ENCODE measurements at regions not wholly inside any gene's neighbourhood (a gene's known extent, or its start where the extent isn't known, plus 50 kb on each side); places are given as distances from the start of the nearest gene placed in this dataset.

- POLR2A ChIA-PET, result no interaction called here
- no peaks in the 10 kb centered on the region for H3K27me3 ChIP-seq (ENCODE audit: control insufficient read depth, insufficient read depth, low read length)
- CTCF ChIA-PET, result no interaction called here
- no peak for TF ChIP-seq CTCF (IDR thresholded peaks at IDR 0.05; ENCODE audit: insufficient read depth, low read depth, low read length)
- H3K4me3 ChIP-seq (ENCODE audit: low read depth, low read length), result no peak overlapping the region
- no peak for DNase-seq (ENCODE audit: low read depth)
- peaks cover 3% of the 10 kb centered on the region for H3K36me3 ChIP-seq (ENCODE audit: control insufficient read depth, insufficient read depth, low read length)
These were observed 67.7 kb downstream of the KATNIP start for GRCh38 chr16:27617665-27618064.

- POLR2A ChIA-PET, result no interaction called here
- no peak for TF ChIP-seq CTCF (IDR thresholded peaks at IDR 0.05; ENCODE audit: insufficient read depth, low read depth, low read length)
- Histone ChIP-seq H3K27me3 (ENCODE audit: control insufficient read depth, insufficient read depth, low read length) (no peaks in the 10 kb centered on the region), H3K4me3 (ENCODE audit: low read depth, low read length) (no peak overlapping the region), H3K36me3 (ENCODE audit: control insufficient read depth, insufficient read depth, low read length) (peaks cover 7% of the 10 kb centered on the region)
- DNase-seq (ENCODE audit: low read depth), result no peak
- CTCF ChIA-PET, result no interaction called here
These were observed 68.2 kb downstream of the KATNIP start for GRCh38 chr16:27618165-27618564.

- POLR2A ChIA-PET, result no interaction called here
These were observed 68.8 kb downstream of the KATNIP start for GRCh38 chr16:27618606-27619327.

GRCh38 chr16:27620541-27620940 lies 70.6 kb downstream of the KATNIP start:
- no peak for DNase-seq (ENCODE audit: low read depth)
- ChIA-PET POLR2A (no interaction called here), CTCF (interaction anchor here (1.0 to 1.8 kb wide), 3 partner anchors 8 to 19 kb away, joined by 3 to 7 read pairs (median 3); no protein-coding TSS in a partner anchor)
- no peak overlapping the region for H3K4me3 ChIP-seq (ENCODE audit: low read depth, low read length)
- H3K27me3 ChIP-seq (ENCODE audit: control insufficient read depth, insufficient read depth, low read length), result no peaks in the 10 kb centered on the region
- H3K36me3 ChIP-seq (ENCODE audit: control insufficient read depth, insufficient read depth, low read length), result peaks cover 7% of the 10 kb centered on the region
- TF ChIP-seq CTCF (IDR thresholded peaks at IDR 0.05; ENCODE audit: insufficient read depth, low read depth, low read length), result no peak

More at GRCh38 chr16:27618606-27619327, 68.8 kb downstream of the KATNIP start:
- Histone ChIP-seq H3K27me3 (ENCODE audit: control insufficient read depth, insufficient read depth, low read length) (no peaks in the 10 kb centered on the region), H3K4me3 (ENCODE audit: low read depth, low read length) (no peak overlapping the region), H3K36me3 (ENCODE audit: control insufficient read depth, insufficient read depth, low read length) (peaks cover 7% of the 10 kb centered on the region)
- CTCF ChIA-PET, result interaction anchor here (1.0 kb wide), 1 partner anchor 11 kb away, joined by 3 read pairs; no protein-coding TSS in a partner anchor
- no peak for TF ChIP-seq CTCF (IDR thresholded peaks at IDR 0.05; ENCODE audit: insufficient read depth, low read depth, low read length)
- DNase-seq (ENCODE audit: low read depth), result no peak

GRCh38 chr16:27624154-27625049 lies 74.5 kb downstream of the KATNIP start:
- H3K27me3 ChIP-seq (ENCODE audit: control insufficient read depth, insufficient read depth, low read length), result no peaks in the 10 kb centered on the region
- POLR2A ChIA-PET, result no interaction called here
- H3K4me3 ChIP-seq (ENCODE audit: low read depth, low read length), result no peak overlapping the region
- DNase-seq (ENCODE audit: low read depth), result no peak
- CTCF ChIA-PET, result interaction anchor here (1.0 to 1.1 kb wide), 2 partner anchors 12 to 16 kb away, joined by 3 read pairs; no protein-coding TSS in a partner anchor
- TF ChIP-seq CTCF (IDR thresholded peaks at IDR 0.05; ENCODE audit: insufficient read depth, low read depth, low read length), result no peak
- peaks cover 6% of the 10 kb centered on the region for H3K36me3 ChIP-seq (ENCODE audit: control insufficient read depth, insufficient read depth, low read length)
